Mesenchymal stem cell (in vitro differentiated cells and primary cell): ENCODE measurements at regions not wholly inside any gene's neighbourhood (a gene's known extent, or its start where the extent isn't known, plus 50 kb on each side); places are given as distances from the start of the nearest gene placed in this dataset.

ENCODE experiments used
- DNase-seq: peaks from one replicate; pipeline ENCODE4 v3.0.0-alpha.2; 2013
- H2AFZ ChIP-seq: one replicate; pipeline ENCODE4 v1.6.1; 2013; ENCODE audit warnings: low read depth, mild to moderate bottlenecking, control low read depth, inconsistent platforms, low read length, moderate library complexity
- H2AK5ac ChIP-seq: 2 replicates; pipeline ENCODE4 v1.6.1; 2013; ENCODE audit warnings: low read length, moderate library complexity, mild to moderate bottlenecking, inconsistent platforms; ENCODE audit not compliant: severe bottlenecking
- H2BK120ac ChIP-seq: one replicate; pipeline ENCODE4 v1.6.1; 2013; ENCODE audit warnings: low read depth, mild to moderate bottlenecking, inconsistent platforms, low read length, moderate library complexity
- H2BK12ac ChIP-seq, 2 experiments: one replicate each; pipeline ENCODE4 v1.6.1; 2013; ENCODE audit warnings: inconsistent platforms in 2 of 2, low read length in 2 of 2, mild to moderate bottlenecking in 2 of 2, moderate library complexity in 2 of 2, control low read depth in 1 of 2
- H2BK15ac ChIP-seq: one replicate; pipeline ENCODE4 v1.6.1; 2013; ENCODE audit warnings: mild to moderate bottlenecking, low read depth, inconsistent platforms; ENCODE audit not compliant: poor library complexity, severe bottlenecking
- H2BK5ac ChIP-seq: 2 replicates; pipeline ENCODE4 v1.6.1; 2013; ENCODE audit warnings: low read depth, mild to moderate bottlenecking, low read length, control low read depth, inconsistent platforms; ENCODE audit not compliant: poor library complexity, severe bottlenecking
- H3K14ac ChIP-seq, 2 experiments: one replicate each; pipeline ENCODE4 v1.6.1; 2013; ENCODE audit warnings: inconsistent platforms in 2 of 2, low read length in 2 of 2, control low read depth in 1 of 2, mild to moderate bottlenecking in 1 of 2, moderate library complexity in 1 of 2
- H3K18ac ChIP-seq, 2 experiments: one replicate each; pipeline ENCODE4 v1.6.1; 2013; ENCODE audit warnings: inconsistent platforms in 2 of 2, low read length in 2 of 2, control low read depth in 1 of 2, low read depth in 1 of 2, mild to moderate bottlenecking in 1 of 2
- H3K23ac ChIP-seq, 2 experiments: one replicate each; pipeline ENCODE4 v1.6.1; 2013; ENCODE audit warnings: inconsistent platforms in 2 of 2, low read length in 2 of 2, mild to moderate bottlenecking in 2 of 2, moderate library complexity in 2 of 2, control low read depth in 1 of 2
- H3K27ac ChIP-seq: 2 replicates; pipeline ENCODE4 v1.5.1; 2013; ENCODE audit warnings: mild to moderate bottlenecking, moderate library complexity, low read length, control low read depth, inconsistent platforms; ENCODE audit not compliant: poor library complexity, severe bottlenecking
- H3K27me3 ChIP-seq, 2 experiments: 2 replicates each; pipeline versions ENCODE4 v1.6.1 to v1.7.0; 2013; ENCODE audit warnings: low read length in 2 of 2, mild to moderate bottlenecking in 2 of 2, moderate library complexity in 2 of 2, control low read depth in 1 of 2, inconsistent platforms in 1 of 2; ENCODE audit not compliant: control insufficient read depth in 1 of 2, insufficient read depth in 1 of 2
- H3K36me3 ChIP-seq, 2 experiments: 2 replicates each; pipeline versions ENCODE4 v1.6.1 to v1.7.0; 2013; ENCODE audit warnings: low read length in 2 of 2, control low read depth in 1 of 2, inconsistent platforms in 1 of 2, low read depth in 1 of 2, mild to moderate bottlenecking in 1 of 2; ENCODE audit not compliant: insufficient read depth in 2 of 2, control insufficient read depth in 1 of 2
- H3K4ac ChIP-seq, 2 experiments: one replicate each; pipeline ENCODE4 v1.6.1; 2013; ENCODE audit warnings: inconsistent platforms in 2 of 2, low read length in 2 of 2, mild to moderate bottlenecking in 2 of 2, moderate library complexity in 2 of 2, control low read depth in 1 of 2, low read depth in 1 of 2
- H3K4me1 ChIP-seq: 2 replicates; pipeline ENCODE4 v1.6.1; 2013; ENCODE audit warnings: low read depth, low read length, control low read depth; ENCODE audit not compliant: control insufficient read depth, insufficient read depth
- H3K4me2 ChIP-seq: 2 replicates; pipeline ENCODE4 v1.6.1; 2013; ENCODE audit warnings: low read length, mild to moderate bottlenecking, inconsistent platforms; ENCODE audit not compliant: poor library complexity, severe bottlenecking
- H3K4me3 ChIP-seq, 2 experiments: 2 replicates each; pipeline versions ENCODE4 v1.5.1 to v1.7.0; 2013; ENCODE audit warnings: low read length in 2 of 2, mild to moderate bottlenecking in 2 of 2, control low read depth in 1 of 2, low read depth in 1 of 2; ENCODE audit not compliant: insufficient read depth in 1 of 2
- H3K79me1 ChIP-seq: replicated peaks from 2 replicates; pipeline ENCODE4 v1.6.1; 2013; ENCODE audit warnings: mild to moderate bottlenecking, control low read depth, low read length, inconsistent platforms; ENCODE audit not compliant: poor library complexity, severe bottlenecking
- H3K9ac ChIP-seq: 2 replicates; pipeline ENCODE4 v1.7.0; 2013; ENCODE audit warnings: mild to moderate bottlenecking, low read length, moderate library complexity
- H3K9me3 ChIP-seq: 2 replicates; pipeline ENCODE4 v1.7.0; 2013; ENCODE audit warnings: mild to moderate bottlenecking, low read length; ENCODE audit not compliant: control insufficient read depth
- H4K8ac ChIP-seq: one replicate; pipeline ENCODE4 v1.6.1; 2013; ENCODE audit warnings: inconsistent platforms, mild to moderate bottlenecking, low read length, moderate library complexity
- H4K91ac ChIP-seq: one replicate; pipeline ENCODE4 v1.6.1; 2013; ENCODE audit warnings: mild to moderate bottlenecking, low read length, inconsistent platforms
- WGBS: methylation state at CpG from one replicate; pipeline ENCODE4 v1.1.7; 2013; ENCODE audit warnings: mixed read lengths; 5-methylcytosine and 5-hydroxymethylcytosine counted together

DNA sequence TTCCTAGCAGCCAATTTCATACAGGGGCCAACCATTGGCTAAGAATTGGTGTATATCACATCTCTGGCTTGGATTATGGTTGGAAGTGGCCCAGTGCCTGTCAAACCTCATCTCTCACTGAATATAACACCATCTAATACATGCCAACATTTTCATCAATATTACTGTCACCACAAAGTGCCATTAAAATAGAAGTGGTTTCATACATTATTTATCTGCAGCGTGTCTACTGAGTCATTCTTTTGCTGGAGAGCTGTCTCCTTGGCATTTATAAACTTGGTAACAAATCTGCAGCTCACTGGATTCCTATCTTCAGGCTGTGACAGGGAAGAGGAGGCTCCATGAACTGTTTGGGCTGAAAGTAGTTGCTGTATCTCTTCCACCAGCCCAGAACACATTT, 70.9 kb downstream of the PTTG1 start:
- peaks cover 0 to 10% of the 10 kb centered on the region in 2 experiments for H3K27me3 ChIP-seq
- H3K79me1 ChIP-seq: peaks cover 3% of the 10 kb centered on the region
- no peaks in the 10 kb centered on the region for H3K9me3 ChIP-seq
- no peak overlapping the region for H4K91ac ChIP-seq
- H4K8ac ChIP-seq: no peak overlapping the region
- H3K4me1 ChIP-seq: no peaks in the 10 kb centered on the region
- H3K4me3 ChIP-seq: no peak overlapping the region
- H3K18ac ChIP-seq: no peak overlapping the region
- H3K23ac ChIP-seq: no peak overlapping the region
- H3K4me2 ChIP-seq: no peak overlapping the region
- no peak overlapping the region for H2BK5ac ChIP-seq
- no peak overlapping the region for H3K4ac ChIP-seq
- no peaks in the 10 kb centered on the region for H3K36me3 ChIP-seq
- DNase-seq: no peak
- H3K14ac ChIP-seq: no peak overlapping the region
- no peak overlapping the region for H2BK12ac ChIP-seq
- no peak overlapping the region for H2BK15ac ChIP-seq
- no peak overlapping the region for H3K9ac ChIP-seq
- no peak overlapping the region for H2BK120ac ChIP-seq
- H2AFZ ChIP-seq: no peak overlapping the region
- H2AK5ac ChIP-seq: no peak overlapping the region
- 58% methylated on average over 1 of the region's 1 CpG for WGBS
- H3K27ac ChIP-seq: no peak overlapping the region

DNA sequence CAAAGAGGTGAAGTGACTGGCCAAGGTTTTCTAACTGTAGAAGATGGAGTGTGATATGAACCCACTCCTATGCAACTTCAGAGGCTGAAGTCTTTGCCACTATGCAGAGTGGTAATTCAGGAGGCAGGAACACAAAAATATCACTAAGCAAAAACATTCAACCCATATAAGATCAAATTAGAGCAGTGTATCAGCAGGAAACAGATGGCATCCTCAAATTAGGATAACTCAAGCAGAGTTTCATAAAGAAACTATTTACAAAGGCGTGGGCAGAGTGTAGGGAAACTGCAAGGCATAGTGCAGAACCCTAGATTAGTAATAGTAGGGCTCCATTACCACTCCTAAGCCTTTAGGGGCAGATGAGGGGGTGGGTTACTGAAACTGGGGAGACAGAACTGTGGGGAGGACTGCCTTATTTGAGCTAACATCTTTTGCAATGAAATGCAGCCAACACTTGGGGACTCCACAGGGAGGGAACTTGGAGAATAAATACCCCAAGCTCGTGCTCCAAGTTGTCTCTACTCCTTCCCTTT, 72.2 kb downstream of the PTTG1 start:
- Histone ChIP-seq H3K23ac (no peak overlapping the region), H2AK5ac (no peak overlapping the region), H3K4ac (no peak overlapping the region), H2AFZ (no peak overlapping the region), H2BK5ac (no peak overlapping the region), H3K36me3 (no peaks in the 10 kb centered on the region), H4K8ac (no peak overlapping the region), H3K18ac (no peak overlapping the region), H3K4me3 (no peak overlapping the region), H3K9ac (no peak overlapping the region), H3K27me3 (peaks cover 0 to 10% of the 10 kb centered on the region in 2 experiments), H2BK15ac (no peak overlapping the region), H3K14ac (no peak overlapping the region), H3K79me1 (peaks cover 1% of the 10 kb centered on the region), H2BK120ac (no peak overlapping the region), H4K91ac (no peak overlapping the region), H3K4me1 (no peaks in the 10 kb centered on the region), H3K9me3 (no peaks in the 10 kb centered on the region), H3K4me2 (no peak overlapping the region), H2BK12ac (no peak overlapping the region), H3K27ac (no peak overlapping the region)
- no peak for DNase-seq
- 29% methylated on average over 2 of the region's 2 CpGs for WGBS

DNA sequence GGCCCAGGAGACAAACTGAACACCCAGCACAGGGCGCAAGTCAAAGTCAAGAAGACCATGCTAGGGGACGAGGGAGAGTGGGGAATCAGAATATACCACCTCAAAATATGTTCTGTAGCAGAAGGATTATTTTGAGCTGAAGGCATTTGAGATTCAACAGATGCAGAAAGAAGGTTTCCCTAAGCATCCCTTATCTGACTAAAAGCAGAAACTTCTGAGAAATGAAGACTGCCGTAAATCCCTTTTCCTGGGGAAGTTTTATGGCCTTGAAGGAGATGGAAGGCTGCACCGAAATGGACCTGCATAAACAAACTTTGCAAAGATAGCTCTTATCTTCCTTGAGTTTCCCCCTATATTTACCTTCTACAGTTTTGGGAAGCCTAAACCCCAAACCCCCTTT, 72.8 kb downstream of the PTTG1 start:
- Histone ChIP-seq H2BK12ac (no peak overlapping the region), H2AFZ (no peak overlapping the region), H2BK5ac (no peak overlapping the region), H3K36me3 (no peaks in the 10 kb centered on the region), H3K4me3 (no peak overlapping the region), H3K9me3 (no peaks in the 10 kb centered on the region), H3K4me1 (no peaks in the 10 kb centered on the region), H3K79me1 (peaks cover 1% of the 10 kb centered on the region), H2BK120ac (no peak overlapping the region), H4K91ac (no peak overlapping the region), H3K23ac (no peak overlapping the region), H3K4ac (no peak overlapping the region), H3K9ac (no peak overlapping the region), H3K18ac (no peak overlapping the region), H2BK15ac (no peak overlapping the region), H4K8ac (no peak overlapping the region), H3K27me3 (peaks cover 0 to 10% of the 10 kb centered on the region in 2 experiments), H3K4me2 (no peak overlapping the region), H3K14ac (no peak overlapping the region), H3K27ac (no peak overlapping the region), H2AK5ac (no peak overlapping the region)
- DNase-seq: no peak
- WGBS: 42% methylated on average over 4 of the region's 4 CpGs

DNA sequence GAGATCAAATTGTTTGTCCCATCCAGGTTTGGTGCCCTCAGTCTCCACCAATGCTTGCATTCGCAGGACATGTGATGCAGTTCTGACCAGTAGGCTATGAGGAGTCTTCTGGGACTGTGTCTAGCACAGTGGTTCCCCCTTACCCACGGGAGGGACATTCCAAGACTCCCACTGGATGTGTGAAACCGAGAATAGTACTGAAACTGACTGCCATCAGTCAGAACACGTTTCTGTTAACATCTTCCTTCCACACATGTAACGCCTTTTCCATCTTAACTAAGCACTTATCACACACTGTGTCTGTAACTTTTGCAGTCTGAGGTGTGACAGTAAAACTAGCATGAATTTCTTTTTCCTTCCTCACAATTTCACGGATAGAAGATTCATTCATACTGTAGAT, 74.7 kb downstream of the PTTG1 start:
- Histone ChIP-seq H3K4me2 (no peak overlapping the region), H3K4ac (no peak overlapping the region), H2BK120ac (no peak overlapping the region), H2BK15ac (no peak overlapping the region), H3K18ac (no peak overlapping the region), H2BK12ac (no peak overlapping the region), H2BK5ac (no peak overlapping the region), H3K27me3 (peaks cover 0 to 10% of the 10 kb centered on the region in 2 experiments), H2AFZ (no peak overlapping the region), H3K23ac (no peak overlapping the region), H3K4me3 (no peak overlapping the region), H4K91ac (no peak overlapping the region), H3K36me3 (no peaks in the 10 kb centered on the region), H3K14ac (no peak overlapping the region), H3K4me1 (no peaks in the 10 kb centered on the region), H3K9me3 (no peaks in the 10 kb centered on the region), H3K27ac (no peak overlapping the region), H3K9ac (no peak overlapping the region), H2AK5ac (no peak overlapping the region), H3K79me1 (no peaks in the 10 kb centered on the region), H4K8ac (no peak overlapping the region)
- DNase-seq: no peak
- WGBS: 71% methylated on average over 6 of the region's 6 CpGs
